ENCODE measurements at regions not wholly inside any gene's neighbourhood (a gene's known extent, or its start where the extent isn't known, plus 50 kb on each side); places are given as distances from the start of the nearest gene placed in this dataset.

DNA sequence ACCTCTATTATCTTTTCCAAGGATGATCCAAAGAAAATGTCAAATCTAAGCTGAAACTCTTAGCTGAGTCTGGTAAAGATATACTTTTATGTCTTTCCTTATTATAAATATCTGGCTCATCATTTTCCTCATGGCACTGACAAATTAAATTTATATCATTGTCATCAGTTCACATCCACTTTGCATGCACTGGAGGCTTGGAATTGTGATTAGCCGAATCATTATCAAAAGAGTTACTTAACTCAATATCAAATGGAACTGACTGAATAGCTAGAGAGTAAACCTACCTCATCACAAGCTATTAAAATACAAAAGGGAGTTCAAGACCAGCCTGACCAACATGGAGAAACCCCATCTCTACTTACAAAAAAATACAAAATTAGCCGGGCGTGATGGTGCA, 713.9 kb upstream of the MARCKS start:
- TF ChIP-seq SPI1 (IDR thresholded peaks at IDR 0.05; ENCODE audit: borderline replicate concordance, low read depth): no peak
- no peak for TF ChIP-seq GABPA (IDR thresholded peaks at IDR 0.05; ENCODE audit: low read depth)
- TF ChIP-seq, protein P1, sequence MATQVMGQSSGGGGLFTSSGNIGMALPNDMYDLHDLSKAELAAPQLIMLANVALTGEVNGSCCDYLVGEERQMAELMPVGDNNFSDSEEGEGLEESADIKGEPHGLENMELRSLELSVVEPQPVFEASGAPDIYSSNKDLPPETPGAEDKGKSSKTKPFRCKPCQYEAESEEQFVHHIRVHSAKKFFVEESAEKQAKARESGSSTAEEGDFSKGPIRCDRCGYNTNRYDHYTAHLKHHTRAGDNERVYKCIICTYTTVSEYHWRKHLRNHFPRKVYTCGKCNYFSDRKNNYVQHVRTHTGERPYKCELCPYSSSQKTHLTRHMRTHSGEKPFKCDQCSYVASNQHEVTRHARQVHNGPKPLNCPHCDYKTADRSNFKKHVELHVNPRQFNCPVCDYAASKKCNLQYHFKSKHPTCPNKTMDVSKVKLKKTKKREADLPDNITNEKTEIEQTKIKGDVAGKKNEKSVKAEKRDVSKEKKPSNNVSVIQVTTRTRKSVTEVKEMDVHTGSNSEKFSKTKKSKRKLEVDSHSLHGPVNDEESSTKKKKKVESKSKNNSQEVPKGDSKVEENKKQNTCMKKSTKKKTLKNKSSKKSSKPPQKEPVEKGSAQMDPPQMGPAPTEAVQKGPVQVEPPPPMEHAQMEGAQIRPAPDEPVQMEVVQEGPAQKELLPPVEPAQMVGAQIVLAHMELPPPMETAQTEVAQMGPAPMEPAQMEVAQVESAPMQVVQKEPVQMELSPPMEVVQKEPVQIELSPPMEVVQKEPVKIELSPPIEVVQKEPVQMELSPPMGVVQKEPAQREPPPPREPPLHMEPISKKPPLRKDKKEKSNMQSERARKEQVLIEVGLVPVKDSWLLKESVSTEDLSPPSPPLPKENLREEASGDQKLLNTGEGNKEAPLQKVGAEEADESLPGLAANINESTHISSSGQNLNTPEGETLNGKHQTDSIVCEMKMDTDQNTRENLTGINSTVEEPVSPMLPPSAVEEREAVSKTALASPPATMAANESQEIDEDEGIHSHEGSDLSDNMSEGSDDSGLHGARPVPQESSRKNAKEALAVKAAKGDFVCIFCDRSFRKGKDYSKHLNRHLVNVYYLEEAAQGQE (IDR thresholded peaks at IDR 0.05; ENCODE audit: insufficient replicate concordance, low read depth): no peak
- TF ChIP-seq POLR2AphosphoS5 (IDR thresholded peaks at IDR 0.05; ENCODE audit: low read depth): no peak
- Histone ChIP-seq H3K4me3 (replicated peaks; ENCODE audit: insufficient read depth, low read length) (no peak overlapping the region), H3K27ac (replicated peaks) (no peak overlapping the region), H3K27me3 (ENCODE audit: insufficient read depth, poor library complexity, severe bottlenecking) (no peaks in the 10 kb centered on the region)
- no peak for DNase-seq (ENCODE audit: low read depth in 1 of 2, low spot score in 1 of 2)

DNA sequence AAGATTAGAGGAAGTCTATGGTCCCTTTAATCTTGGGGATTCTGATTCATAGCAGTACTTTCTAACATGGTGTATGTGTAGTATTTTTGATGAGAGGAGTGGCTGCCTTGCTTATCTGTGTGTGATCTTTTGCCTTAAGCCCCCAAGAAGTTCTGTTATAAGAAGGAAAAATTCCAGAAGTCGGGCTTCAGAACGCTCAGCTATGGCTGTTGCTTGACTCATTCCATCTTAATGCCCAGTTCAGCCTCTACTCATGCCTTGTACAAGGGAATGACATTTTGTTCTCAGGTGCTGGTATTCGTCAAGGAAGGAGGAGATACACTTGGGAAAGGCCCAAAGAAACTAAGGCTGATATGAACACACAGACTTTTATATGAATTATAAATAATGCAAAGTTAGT, 713.0 kb upstream of the MARCKS start:
- TF ChIP-seq, protein P1 (IDR thresholded peaks at IDR 0.05; ENCODE audit: insufficient replicate concordance, low read depth): no peak
- TF ChIP-seq, protein P2, sequence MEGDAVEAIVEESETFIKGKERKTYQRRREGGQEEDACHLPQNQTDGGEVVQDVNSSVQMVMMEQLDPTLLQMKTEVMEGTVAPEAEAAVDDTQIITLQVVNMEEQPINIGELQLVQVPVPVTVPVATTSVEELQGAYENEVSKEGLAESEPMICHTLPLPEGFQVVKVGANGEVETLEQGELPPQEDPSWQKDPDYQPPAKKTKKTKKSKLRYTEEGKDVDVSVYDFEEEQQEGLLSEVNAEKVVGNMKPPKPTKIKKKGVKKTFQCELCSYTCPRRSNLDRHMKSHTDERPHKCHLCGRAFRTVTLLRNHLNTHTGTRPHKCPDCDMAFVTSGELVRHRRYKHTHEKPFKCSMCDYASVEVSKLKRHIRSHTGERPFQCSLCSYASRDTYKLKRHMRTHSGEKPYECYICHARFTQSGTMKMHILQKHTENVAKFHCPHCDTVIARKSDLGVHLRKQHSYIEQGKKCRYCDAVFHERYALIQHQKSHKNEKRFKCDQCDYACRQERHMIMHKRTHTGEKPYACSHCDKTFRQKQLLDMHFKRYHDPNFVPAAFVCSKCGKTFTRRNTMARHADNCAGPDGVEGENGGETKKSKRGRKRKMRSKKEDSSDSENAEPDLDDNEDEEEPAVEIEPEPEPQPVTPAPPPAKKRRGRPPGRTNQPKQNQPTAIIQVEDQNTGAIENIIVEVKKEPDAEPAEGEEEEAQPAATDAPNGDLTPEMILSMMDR (IDR thresholded peaks at IDR 0.05; ENCODE audit: insufficient read depth, low read length): no peak
- H3K27ac ChIP-seq (replicated peaks): no peak overlapping the region
- no peak for DNase-seq (ENCODE audit: low read depth in 1 of 2, low spot score in 1 of 2)
- H3K27me3 ChIP-seq (ENCODE audit: insufficient read depth, poor library complexity, severe bottlenecking): no peaks in the 10 kb centered on the region
- H3K4me3 ChIP-seq (replicated peaks; ENCODE audit: insufficient read depth, low read length): no peak overlapping the region

DNA sequence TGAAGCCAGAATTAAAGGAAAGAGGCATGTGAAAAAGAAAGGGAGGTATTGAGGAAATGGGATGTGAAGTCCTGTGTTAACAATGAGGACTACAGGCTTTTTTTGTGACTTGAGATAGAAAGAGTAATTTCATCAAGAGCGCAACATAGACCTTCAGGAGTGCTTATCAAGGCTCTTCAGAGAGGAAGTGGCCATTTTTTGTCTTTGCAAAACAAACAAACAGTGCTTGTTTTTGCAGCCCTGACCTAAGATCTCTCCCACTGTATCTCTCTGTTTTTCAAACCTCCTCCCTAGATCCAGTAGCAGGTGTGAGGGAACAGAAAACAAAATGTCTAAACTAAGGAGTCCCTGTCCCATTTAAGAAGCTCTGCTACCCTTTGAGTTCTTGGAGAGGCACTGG, 710.3 kb upstream of the MARCKS start:
- DNase-seq (ENCODE audit: low read depth in 1 of 2, low spot score in 1 of 2): no peak
- Histone ChIP-seq H3K4me3 (replicated peaks; ENCODE audit: insufficient read depth, low read length) (no peak overlapping the region), H3K27ac (replicated peaks) (no peak overlapping the region), H3K27me3 (ENCODE audit: insufficient read depth, poor library complexity, severe bottlenecking) (no peaks in the 10 kb centered on the region)
- TF ChIP-seq GABPA (IDR thresholded peaks at IDR 0.05; ENCODE audit: low read depth) (no peak), POLR2AphosphoS5 (IDR thresholded peaks at IDR 0.05; ENCODE audit: low read depth) (no peak), SPI1 (IDR thresholded peaks at IDR 0.05; ENCODE audit: borderline replicate concordance, low read depth) (no peak)
- TF ChIP-seq, protein P2 (IDR thresholded peaks at IDR 0.05; ENCODE audit: insufficient read depth, low read length): no peak
- TF ChIP-seq, protein P1 (IDR thresholded peaks at IDR 0.05; ENCODE audit: insufficient replicate concordance, low read depth): no peak

DNA sequence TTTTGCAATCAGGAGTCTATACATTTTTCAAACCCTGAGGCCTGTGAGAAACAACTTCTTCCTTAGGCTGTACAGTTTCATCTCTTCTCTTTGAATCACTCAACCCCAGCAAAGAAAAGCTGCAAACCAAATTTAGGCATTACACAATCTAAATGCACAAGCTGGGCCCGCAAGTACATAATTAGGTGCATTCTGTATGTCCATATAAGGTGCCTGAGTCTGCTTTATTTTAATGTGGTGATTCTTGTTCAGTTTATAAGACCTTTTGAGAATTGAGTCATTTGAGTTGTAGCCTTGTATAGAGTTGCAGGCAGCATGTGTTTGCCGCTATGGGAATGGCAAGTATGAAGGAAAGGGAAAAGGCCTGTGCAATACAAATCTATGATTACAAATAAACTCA, 709.6 kb upstream of the MARCKS start:
- Histone ChIP-seq H3K27me3 (ENCODE audit: insufficient read depth, poor library complexity, severe bottlenecking) (no peaks in the 10 kb centered on the region), H3K4me3 (replicated peaks; ENCODE audit: insufficient read depth, low read length) (no peak overlapping the region), H3K27ac (replicated peaks) (no peak overlapping the region)
- no peak for TF ChIP-seq GABPA (IDR thresholded peaks at IDR 0.05; ENCODE audit: low read depth)
- TF ChIP-seq, protein P2 (IDR thresholded peaks at IDR 0.05; ENCODE audit: insufficient read depth, low read length): no peak
- no peak for DNase-seq (ENCODE audit: low read depth in 1 of 2, low spot score in 1 of 2)
